K562 (cell line): ENCODE measurements at regions not wholly inside any gene's neighbourhood (a gene's known extent, or its start where the extent isn't known, plus 50 kb on each side); places are given as distances from the start of the nearest gene placed in this dataset.

Source experiments
- ATAC-seq: fragments of 200-7000 bp; cut with Tn5 transposase; 3 replicates; pipeline ENCODE4 v1.9.1; 2020; ENCODE audit warnings: moderate library complexity
- BruUV-seq: library from RNA; stranded (reverse); fragments of 400-500 nt; replicated peaks from 2 replicates; lab custom pipeline; 2021; lab: Mats Ljungman, UMichigan
- CTCF ChIA-PET: fragments of 300-600 bp; formaldehyde crosslinking; extraction: SDS; loops from one replicate; lab custom pipeline; 2021; ENCODE audit warnings: low intra/inter-chr PET ratio; lab: Yijun Ruan, JAX
- POLR2A ChIA-PET: fragments of 300-600, 350-650 bp; sonication (Branson Sonifier 250); formaldehyde crosslinking; extraction: SDS; loops from one replicate; lab custom pipeline; 2021; ENCODE audit warnings: antibody characterized with exemption, inconsistent platforms; lab: Yijun Ruan, JAX
- DNase-seq, 4 experiments: peaks; one replicate each; pipeline versions ENCODE4 v3.0.0 to v3.0.0-alpha.2; 2011 to 2018; ENCODE audit warnings: low spot score in 3 of 4, mixed read lengths in 3 of 4; ENCODE audit errors: extremely low read depth in 1 of 4
- FAIRE-seq: peaks from 2 replicates; lab custom pipeline; 2011; peaks lifted over from hg19 to GRCh38; lab: Jason Lieb, UNC
- H2AFZ ChIP-seq: 2 replicates; pipeline ENCODE4 v1.6.0; 2011; ENCODE audit warnings: low read depth, low read length, control low read depth, inconsistent platforms
- H3K27ac ChIP-seq: fragments of 200-600 bp; 3 replicates; pipeline ENCODE4 v1.8.0; 2011; ENCODE audit warnings: low read depth, mild to moderate bottlenecking, control low read depth, inconsistent platforms, low read length, moderate library complexity, mixed read lengths; ENCODE audit errors: extremely low read depth
- H3K27me3 ChIP-seq, 2 experiments: fragments of 300-600 bp in 1 of 2; 2 replicates in 1 of 2; 3 replicates in 1 of 2; pipeline versions ENCODE4 v1.6.0 to v1.8.0; 2011; ENCODE audit warnings: inconsistent platforms in 2 of 2, low read length in 2 of 2, mild to moderate bottlenecking in 1 of 2, mixed read lengths in 1 of 2, moderate library complexity in 1 of 2; ENCODE audit not compliant: control insufficient read depth in 2 of 2, insufficient read depth in 2 of 2
- H3K36me3 ChIP-seq: fragments of 300-600 bp; 3 replicates; pipeline ENCODE4 v1.8.0; 2011; ENCODE audit warnings: mild to moderate bottlenecking, low read length, inconsistent platforms; ENCODE audit not compliant: control insufficient read depth, insufficient read depth
- H3K4me1 ChIP-seq, 2 experiments: fragments of 200-600 bp in 1 of 2; replicated peaks in 1 of 2; 2 replicates in 1 of 2; 3 replicates in 1 of 2; pipeline versions ENCODE4 v1.5.1 to v1.8.0; 2011; ENCODE audit warnings: inconsistent platforms in 2 of 2, low read length in 2 of 2, mild to moderate bottlenecking in 1 of 2, mixed read lengths in 1 of 2, moderate library complexity in 1 of 2; ENCODE audit not compliant: control insufficient read depth in 2 of 2, insufficient read depth in 2 of 2
- H3K4me2 ChIP-seq: 2 replicates; pipeline ENCODE4 v1.6.1; 2011; ENCODE audit warnings: low read length, control low read depth, inconsistent platforms, mixed read lengths; ENCODE audit not compliant: insufficient read depth
- H3K4me3 ChIP-seq: fragments of 200-600 bp; sonication (generic), shearing (Covaris generic); 2 replicates; pipeline ENCODE4 v1.5.1; 2016; ENCODE audit warnings: control low read depth, inconsistent platforms
- H3K79me2 ChIP-seq: fragments of 200-600 bp; 3 replicates; pipeline ENCODE4 v1.8.0; 2011; ENCODE audit warnings: low read length, inconsistent platforms; ENCODE audit not compliant: control insufficient read depth, insufficient read depth
- H3K9ac ChIP-seq, 2 experiments: 2 replicates each; pipeline versions ENCODE4 v1.6.0 to v1.6.1; 2011; ENCODE audit warnings: low read depth in 2 of 2, low read length in 2 of 2, control low read depth in 1 of 2, inconsistent platforms in 1 of 2, mild to moderate bottlenecking in 1 of 2, mixed read lengths in 1 of 2; ENCODE audit not compliant: insufficient read depth in 1 of 2
- H3K9me1 ChIP-seq: one replicate; pipeline ENCODE4 v1.6.0; 2011; ENCODE audit warnings: inconsistent platforms, mild to moderate bottlenecking, low read length, moderate library complexity; ENCODE audit not compliant: control insufficient read depth, insufficient read depth
- H3K9me3 ChIP-seq: replicated peaks from 2 replicates; pipeline ENCODE4 v1.5.1; 2011; ENCODE audit warnings: low read depth, low read length, inconsistent platforms; ENCODE audit not compliant: control insufficient read depth, insufficient read depth
- H4K20me1 ChIP-seq: replicated peaks from 2 replicates; pipeline ENCODE4 v1.6.1; 2011; ENCODE audit warnings: low read length, inconsistent platforms, mixed read lengths; ENCODE audit not compliant: control insufficient read depth, insufficient read depth
- GATAD2A ChIP-seq: fragments of 450-650 bp; IDR thresholded peaks from 2 replicates; pipeline ENCODE4 v1.6.1; 2017
- SNAPC5 ChIP-seq: fragments of 250-450 bp; sonication (Bioruptor Pico); IDR thresholded peaks from 2 replicates; pipeline ENCODE4 v1.8.0; 2021; ENCODE audit warnings: moderate library complexity, mild to moderate bottlenecking, inconsistent platforms
- SP1 ChIP-seq: sonication (generic); formaldehyde crosslinking; IDR thresholded peaks from 2 replicates; pipeline ENCODE4 v1.8.1; 2022; ENCODE audit warnings: mild to moderate bottlenecking, missing genetic modification reagents
- WGBS: fragments of 100-300 bp; shearing (Covaris generic); methylation state at CpG from one replicate; pipeline ENCODE4 v1.1.6; 2016; ENCODE audit warnings: low coverage, mixed read lengths; ENCODE audit not compliant: insufficient coverage; ENCODE audit errors: missing lambda C conversion rate; 5-methylcytosine and 5-hydroxymethylcytosine counted together
- in situ Hi-C: fragments of 300-500 bp; cut with MboI; formaldehyde crosslinking; loops from 4 replicates; pipeline ENCODE4 v1.15.0; 2018; ENCODE audit warnings: inconsistent platforms, mixed read lengths
- intact Hi-C: fragments of 100-400 bp; cut with micrococcal nuclease; formaldehyde crosslinking; loops from 2 replicates; pipeline ENCODE4 v1.14.2; 2022
- TF ChIP-seq, protein P1 (sequence below): fragments of 450-650 bp; IDR thresholded peaks from 2 replicates; pipeline ENCODE4 v1.6.1; 2014; ENCODE audit warnings: low read depth, mild to moderate bottlenecking, moderate library complexity, borderline replicate concordance
- TF ChIP-seq, protein P2 (sequence below), 2 experiments: fragments of 450-650 bp in 1 of 2; sonication (generic) in 1 of 2; formaldehyde crosslinking in 1 of 2; IDR thresholded peaks; 2 replicates each; pipeline versions ENCODE4 v1.7.1 to v1.9.0; 2016 to 2022; ENCODE audit warnings: inconsistent platforms in 1 of 2, mild to moderate bottlenecking in 1 of 2, missing genetic modification reagents in 1 of 2

DNA sequence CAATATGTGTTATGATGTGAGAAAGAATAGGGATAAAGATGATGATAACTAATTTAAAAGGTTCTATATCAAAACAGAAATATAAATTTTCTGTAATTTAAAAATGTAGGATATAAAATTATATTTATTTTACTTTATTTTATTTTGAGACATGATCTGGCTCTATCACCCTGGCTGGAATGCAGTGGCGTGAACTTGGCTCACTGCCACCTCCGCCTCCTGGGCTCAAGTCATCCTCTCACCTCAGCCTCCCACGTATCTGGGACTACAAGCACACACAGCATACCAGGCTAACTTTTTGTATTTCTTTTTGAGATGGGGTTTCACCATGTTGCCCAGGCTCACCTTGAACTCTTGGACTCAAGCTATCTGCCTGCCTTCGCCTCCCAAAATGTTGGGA is 214.9 kb upstream of the SLITRK1 start:
- Histone ChIP-seq H3K9me3 (no peaks in the 10 kb centered on the region), H2AFZ (no peak overlapping the region), H3K4me1 (no peaks in the 10 kb centered on the region), H4K20me1 (no peaks in the 10 kb centered on the region), H3K79me2 (no peaks in the 10 kb centered on the region), H3K9ac (no peak overlapping the region), H3K9me1 (no peaks in the 10 kb centered on the region), H3K4me2 (no peak overlapping the region), H3K36me3 (no peaks in the 10 kb centered on the region), H3K27ac (no peak overlapping the region), H3K4me3 (no peak overlapping the region), H3K27me3 (no peaks in the 10 kb centered on the region)
- ATAC-seq (no peak), DNase-seq (no peak), FAIRE-seq (no peak)
- TF ChIP-seq, protein P1, sequence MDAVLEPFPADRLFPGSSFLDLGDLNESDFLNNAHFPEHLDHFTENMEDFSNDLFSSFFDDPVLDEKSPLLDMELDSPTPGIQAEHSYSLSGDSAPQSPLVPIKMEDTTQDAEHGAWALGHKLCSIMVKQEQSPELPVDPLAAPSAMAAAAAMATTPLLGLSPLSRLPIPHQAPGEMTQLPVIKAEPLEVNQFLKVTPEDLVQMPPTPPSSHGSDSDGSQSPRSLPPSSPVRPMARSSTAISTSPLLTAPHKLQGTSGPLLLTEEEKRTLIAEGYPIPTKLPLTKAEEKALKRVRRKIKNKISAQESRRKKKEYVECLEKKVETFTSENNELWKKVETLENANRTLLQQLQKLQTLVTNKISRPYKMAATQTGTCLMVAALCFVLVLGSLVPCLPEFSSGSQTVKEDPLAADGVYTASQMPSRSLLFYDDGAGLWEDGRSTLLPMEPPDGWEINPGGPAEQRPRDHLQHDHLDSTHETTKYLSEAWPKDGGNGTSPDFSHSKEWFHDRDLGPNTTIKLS, result no peak
- TF ChIP-seq, protein P2, sequence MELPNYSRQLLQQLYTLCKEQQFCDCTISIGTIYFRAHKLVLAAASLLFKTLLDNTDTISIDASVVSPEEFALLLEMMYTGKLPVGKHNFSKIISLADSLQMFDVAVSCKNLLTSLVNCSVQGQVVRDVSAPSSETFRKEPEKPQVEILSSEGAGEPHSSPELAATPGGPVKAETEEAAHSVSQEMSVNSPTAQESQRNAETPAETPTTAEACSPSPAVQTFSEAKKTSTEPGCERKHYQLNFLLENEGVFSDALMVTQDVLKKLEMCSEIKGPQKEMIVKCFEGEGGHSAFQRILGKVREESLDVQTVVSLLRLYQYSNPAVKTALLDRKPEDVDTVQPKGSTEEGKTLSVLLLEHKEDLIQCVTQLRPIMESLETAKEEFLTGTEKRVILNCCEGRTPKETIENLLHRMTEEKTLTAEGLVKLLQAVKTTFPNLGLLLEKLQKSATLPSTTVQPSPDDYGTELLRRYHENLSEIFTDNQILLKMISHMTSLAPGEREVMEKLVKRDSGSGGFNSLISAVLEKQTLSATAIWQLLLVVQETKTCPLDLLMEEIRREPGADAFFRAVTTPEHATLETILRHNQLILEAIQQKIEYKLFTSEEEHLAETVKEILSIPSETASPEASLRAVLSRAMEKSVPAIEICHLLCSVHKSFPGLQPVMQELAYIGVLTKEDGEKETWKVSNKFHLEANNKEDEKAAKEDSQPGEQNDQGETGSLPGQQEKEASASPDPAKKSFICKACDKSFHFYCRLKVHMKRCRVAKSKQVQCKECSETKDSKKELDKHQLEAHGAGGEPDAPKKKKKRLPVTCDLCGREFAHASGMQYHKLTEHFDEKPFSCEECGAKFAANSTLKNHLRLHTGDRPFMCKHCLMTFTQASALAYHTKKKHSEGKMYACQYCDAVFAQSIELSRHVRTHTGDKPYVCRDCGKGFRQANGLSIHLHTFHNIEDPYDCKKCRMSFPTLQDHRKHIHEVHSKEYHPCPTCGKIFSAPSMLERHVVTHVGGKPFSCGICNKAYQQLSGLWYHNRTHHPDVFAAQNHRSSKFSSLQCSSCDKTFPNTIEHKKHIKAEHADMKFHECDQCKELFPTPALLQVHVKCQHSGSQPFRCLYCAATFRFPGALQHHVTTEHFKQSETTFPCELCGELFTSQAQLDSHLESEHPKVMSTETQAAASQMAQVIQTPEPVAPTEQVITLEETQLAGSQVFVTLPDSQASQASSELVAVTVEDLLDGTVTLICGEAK (IDR thresholded peaks at IDR 0.05), result no peak
- TF ChIP-seq, protein P2 (CRISPR knock-in tag; IDR thresholded peaks at IDR 0.05), result no peak
- TF ChIP-seq GATAD2A (no peak), SP1 (CRISPR knock-in tag) (no peak), SNAPC5 (no peak)
- ChIA-PET POLR2A (no interaction called here), CTCF (no interaction called here)
- no TSS peak for BruUV-seq
- in situ Hi-C loops (no loop called here), intact Hi-C loops (no loop called here)
- WGBS, result 0% methylated on average over 4 of the region's 4 CpGs
